Esophagus squamous epithelium (tissue), 5 donors: ENCODE measurements at regions not wholly inside any gene's neighbourhood (a gene's known extent, or its start where the extent isn't known, plus 50 kb on each side); places are given as distances from the start of the nearest gene placed in this dataset.

Experiments
- DNase-seq: peaks from one replicate; lab custom pipeline; 2025; lab: John Stamatoyannopoulos, UW
- H3K27ac ChIP-seq, 4 donors: fragments of 200-600 bp; sonication (generic); one replicate each; pipeline ENCODE4 v1.5.1; 2016 to 2019; ENCODE audit warnings: mild to moderate bottlenecking in 1 of 4
- H3K27me3 ChIP-seq, 4 donors: fragments of 200-600 bp; sonication (generic); 1 replicate in 3 of 4; 2 replicates in 1 of 4; pipeline versions ENCODE4 v1.5.1 to v1.6.0; 2017 to 2021; ENCODE audit warnings: antibody characterized with exemption in 1 of 4
- H3K36me3 ChIP-seq, 3 donors: fragments of 200-600 bp; sonication (generic); one replicate each; pipeline ENCODE4 v1.5.1; 2016 to 2019
- H3K4me1 ChIP-seq, 3 donors: fragments of 200-600 bp; sonication (generic); one replicate each; pipeline ENCODE4 v1.5.1; 2017 to 2019
- H3K4me3 ChIP-seq, 4 donors: fragments of 200-600 bp; sonication (generic); 1 replicate in 3 of 4; 2 replicates in 1 of 4; pipeline ENCODE4 v1.5.1; 2016 to 2019; ENCODE audit warnings: mild to moderate bottlenecking in 2 of 4, moderate library complexity in 1 of 4
- H3K9me3 ChIP-seq, 3 donors: fragments of 200-600 bp; sonication (generic); one replicate each; pipeline ENCODE4 v1.5.1; 2016 to 2019
- CTCF ChIP-seq, 6 experiments: fragments of 450-650 bp in 4 of 6; fragments of 200-600 bp in 2 of 6; sonication (generic) in 2 of 6; IDR thresholded peaks; one replicate each; pipeline ENCODE4 v1.5.1; 2016 to 2019; ENCODE audit warnings: antibody characterized with exemption in 6 of 6, mild to moderate bottlenecking in 4 of 6, moderate library complexity in 4 of 6
- POLR2A ChIP-seq, 4 donors: fragments of 450-650 bp; IDR thresholded peaks; one replicate each; pipeline ENCODE4 v1.6.1; 2017; ENCODE audit warnings: antibody characterized with exemption in 4 of 4, mild to moderate bottlenecking in 4 of 4, moderate library complexity in 3 of 4
- WGBS, 2 donors: methylation state at CpG; one replicate each; pipeline ENCODE4 v1.1.5; 2018; 5-methylcytosine and 5-hydroxymethylcytosine counted together
- intact Hi-C: fragments of 100-400 bp; cut with DNase I; formaldehyde crosslinking; loops from one replicate; pipeline ENCODE4 v1.15.0; 2022
- donor health status: DM: yes; HTN: yes; CAD: no.

- H3K27ac ChIP-seq, result no peak overlapping the region
- H3K27me3 ChIP-seq, result no peaks in the 10 kb centered on the region
- intact Hi-C loops, result no loop called here
- 42 to 50% methylated on average over 1 of the region's 1 CpG for WGBS, 2 donors
- DNase-seq, result no peak
- H3K36me3 ChIP-seq, result no peaks in the 10 kb centered on the region
- H3K4me3 ChIP-seq, result no peak overlapping the region
- H3K4me1 ChIP-seq, result no peaks in the 10 kb centered on the region
- no peaks in the 10 kb centered on the region for H3K9me3 ChIP-seq
- no peak for TF ChIP-seq CTCF (IDR thresholded peaks at IDR 0.05)
- no peak for TF ChIP-seq POLR2A (IDR thresholded peaks at IDR 0.05)
These were observed 195.7 kb upstream of the CASK start for GRCh38 chrX:42119076-42119475.

GRCh38 chrX:42117318-42117717 is 194.0 kb upstream of the CASK start:
- intact Hi-C loops, result no loop called here
- Histone ChIP-seq H3K4me1 (no peaks in the 10 kb centered on the region), H3K27me3 (no peaks in the 10 kb centered on the region), H3K27ac (no peak overlapping the region), H3K4me3 (no peak overlapping the region), H3K9me3 (no peaks in the 10 kb centered on the region), H3K36me3 (no peaks in the 10 kb centered on the region)
- no peak for TF ChIP-seq POLR2A (IDR thresholded peaks at IDR 0.05)
- no peak for TF ChIP-seq CTCF (IDR thresholded peaks at IDR 0.05)
- DNase-seq, result no peak
- 78 to 86% methylated on average over 2 of the region's 2 CpGs for WGBS, 2 donors

GRCh38 chrX:42109428-42109827 is 186.1 kb upstream of the CASK start:
- Histone ChIP-seq H3K9me3 (no peaks in the 10 kb centered on the region), H3K36me3 (no peaks in the 10 kb centered on the region), H3K4me1 (no peaks in the 10 kb centered on the region), H3K27ac (no peak overlapping the region), H3K27me3 (no peaks in the 10 kb centered on the region), H3K4me3 (no peak overlapping the region)
- no peak for DNase-seq
- intact Hi-C loops, result no loop called here
- WGBS, 2 donors, result 61 to 79% methylated on average over 2 of the region's 2 CpGs
- TF ChIP-seq CTCF (IDR thresholded peaks at IDR 0.05), result no peak
- TF ChIP-seq POLR2A (IDR thresholded peaks at IDR 0.05), result no peak

GRCh38 chrX:42107495-42108488 is 184.4 kb upstream of the CASK start:
- intact Hi-C loops, result no loop called here
- H3K4me1 ChIP-seq, result no peaks in the 10 kb centered on the region
- no peak overlapping the region for H3K27ac ChIP-seq
- H3K4me3 ChIP-seq, result no peak overlapping the region
- no peak for TF ChIP-seq POLR2A (IDR thresholded peaks at IDR 0.05)
- no peak for TF ChIP-seq CTCF (IDR thresholded peaks at IDR 0.05)
- no peaks in the 10 kb centered on the region for H3K27me3 ChIP-seq
- H3K9me3 ChIP-seq, result no peaks in the 10 kb centered on the region
- no peak for DNase-seq
- WGBS, 2 donors, result 45 to 64% methylated on average over 8 of the region's 8 CpGs
- no peaks in the 10 kb centered on the region for H3K36me3 ChIP-seq

GRCh38 chrX:42106556-42106955 is 183.2 kb upstream of the CASK start:
- no peak for DNase-seq
- intact Hi-C loops, result no loop called here
- 45 to 63% methylated on average over 2 of the region's 2 CpGs for WGBS, 2 donors

More at GRCh38 chrX:42106556-42106955, 183.2 kb upstream of the CASK start:
- H3K36me3 ChIP-seq, result no peaks in the 10 kb centered on the region
- H3K27ac ChIP-seq, result no peak overlapping the region
- H3K4me1 ChIP-seq, result no peaks in the 10 kb centered on the region
- no peaks in the 10 kb centered on the region for H3K9me3 ChIP-seq
- TF ChIP-seq POLR2A (IDR thresholded peaks at IDR 0.05) (no peak), CTCF (IDR thresholded peaks at IDR 0.05) (no peak)
- H3K4me3 ChIP-seq, result no peak overlapping the region
- H3K27me3 ChIP-seq, result no peaks in the 10 kb centered on the region
